VCaP (cell line): ENCODE measurements at regions not wholly inside any gene's neighbourhood (a gene's known extent, or its start where the extent isn't known, plus 50 kb on each side); places are given as distances from the start of the nearest gene placed in this dataset.

ENCODE experiments used
- H3K27ac ChIP-seq: fragments of 450-650 bp; 2 replicates; pipeline ENCODE4 v1.5.1; 2017
- TF ChIP-seq, protein P1 (sequence below): fragments of 450-650 bp; conservative IDR thresholded peaks from 2 replicates; pipeline ENCODE4 v1.5.1; 2017; ENCODE audit warnings: mild to moderate bottlenecking, moderate library complexity

- TF ChIP-seq, protein P1, sequence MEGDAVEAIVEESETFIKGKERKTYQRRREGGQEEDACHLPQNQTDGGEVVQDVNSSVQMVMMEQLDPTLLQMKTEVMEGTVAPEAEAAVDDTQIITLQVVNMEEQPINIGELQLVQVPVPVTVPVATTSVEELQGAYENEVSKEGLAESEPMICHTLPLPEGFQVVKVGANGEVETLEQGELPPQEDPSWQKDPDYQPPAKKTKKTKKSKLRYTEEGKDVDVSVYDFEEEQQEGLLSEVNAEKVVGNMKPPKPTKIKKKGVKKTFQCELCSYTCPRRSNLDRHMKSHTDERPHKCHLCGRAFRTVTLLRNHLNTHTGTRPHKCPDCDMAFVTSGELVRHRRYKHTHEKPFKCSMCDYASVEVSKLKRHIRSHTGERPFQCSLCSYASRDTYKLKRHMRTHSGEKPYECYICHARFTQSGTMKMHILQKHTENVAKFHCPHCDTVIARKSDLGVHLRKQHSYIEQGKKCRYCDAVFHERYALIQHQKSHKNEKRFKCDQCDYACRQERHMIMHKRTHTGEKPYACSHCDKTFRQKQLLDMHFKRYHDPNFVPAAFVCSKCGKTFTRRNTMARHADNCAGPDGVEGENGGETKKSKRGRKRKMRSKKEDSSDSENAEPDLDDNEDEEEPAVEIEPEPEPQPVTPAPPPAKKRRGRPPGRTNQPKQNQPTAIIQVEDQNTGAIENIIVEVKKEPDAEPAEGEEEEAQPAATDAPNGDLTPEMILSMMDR, result no peak
- H3K27ac ChIP-seq, result no peak overlapping the region
Measured at GRCh38 chr16:73771196-73772064, 525.2 kb upstream of the PSMD7 start.

- TF ChIP-seq, protein P1, result no peak
- no peak overlapping the region for H3K27ac ChIP-seq
Measured at GRCh38 chr16:73768786-73769203, 527.8 kb upstream of the PSMD7 start.

DNA sequence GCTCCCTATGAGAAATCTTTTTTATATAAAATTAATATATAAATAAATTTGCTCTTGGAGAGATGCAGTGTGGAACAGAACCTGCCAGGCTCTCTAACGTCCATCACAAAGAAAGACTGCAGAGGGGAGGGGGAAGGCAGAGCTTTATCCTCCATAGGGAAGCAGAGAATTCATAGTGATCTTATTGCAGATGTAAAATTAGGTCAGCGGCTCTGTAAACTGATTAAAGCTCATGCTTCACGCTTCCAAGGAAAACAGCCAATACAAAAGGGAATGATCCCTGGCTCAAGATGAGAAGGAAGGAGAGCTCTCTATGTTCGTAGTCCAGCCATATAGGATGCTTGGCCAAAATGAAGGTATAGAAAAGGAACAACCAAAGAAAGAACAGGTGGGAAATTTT lies 532.3 kb upstream of the PSMD7 start:
- H3K27ac ChIP-seq, result no peak overlapping the region
- TF ChIP-seq, protein P1, result no peak

GRCh38 chr16:73756289-73757178 lies 540.1 kb upstream of the PSMD7 start:
- TF ChIP-seq, protein P1, result no peak
- no peak overlapping the region for H3K27ac ChIP-seq

DNA sequence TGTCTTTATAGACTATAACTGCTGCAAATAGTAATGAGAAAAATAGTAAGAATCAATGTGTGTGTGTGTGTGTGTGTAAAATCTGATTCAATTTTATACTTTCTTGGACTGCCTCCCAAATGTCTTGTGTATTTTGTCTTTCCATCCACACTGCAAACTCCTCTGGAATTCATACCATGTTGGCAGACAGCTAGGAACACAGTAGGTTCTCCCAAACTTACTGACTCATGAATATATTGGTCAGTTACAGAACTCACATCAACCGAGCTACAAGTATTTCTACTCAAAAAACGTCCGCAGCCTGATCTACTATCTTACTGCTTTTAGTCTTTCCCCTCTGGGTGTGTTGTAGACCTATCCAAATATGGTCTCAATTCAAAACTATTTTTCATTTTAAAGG lies 542.7 kb upstream of the PSMD7 start:
- H3K27ac ChIP-seq, result no peak overlapping the region
- TF ChIP-seq, protein P1, result no peak

- TF ChIP-seq, protein P1, result no peak
Measured at GRCh38 chr16:73750639-73751038, 546.0 kb upstream of the PSMD7 start.

GRCh38 chr16:73747328-73747727 lies 549.3 kb upstream of the PSMD7 start:
- no peak overlapping the region for H3K27ac ChIP-seq
- TF ChIP-seq, protein P1, result no peak

More at GRCh38 chr16:73750639-73751038, 546.0 kb upstream of the PSMD7 start:
- no peak overlapping the region for H3K27ac ChIP-seq
